IPS-NIHi7 (cell line): ENCODE measurements at regions not wholly inside any gene's neighbourhood (a gene's known extent, or its start where the extent isn't known, plus 50 kb on each side); places are given as distances from the start of the nearest gene placed in this dataset.

Experiments used
- DNase-seq: peaks from one replicate; pipeline ENCODE4 v3.0.0; 2012; ENCODE audit warnings: mixed read lengths; ENCODE audit errors: extremely low spot score

DNA sequence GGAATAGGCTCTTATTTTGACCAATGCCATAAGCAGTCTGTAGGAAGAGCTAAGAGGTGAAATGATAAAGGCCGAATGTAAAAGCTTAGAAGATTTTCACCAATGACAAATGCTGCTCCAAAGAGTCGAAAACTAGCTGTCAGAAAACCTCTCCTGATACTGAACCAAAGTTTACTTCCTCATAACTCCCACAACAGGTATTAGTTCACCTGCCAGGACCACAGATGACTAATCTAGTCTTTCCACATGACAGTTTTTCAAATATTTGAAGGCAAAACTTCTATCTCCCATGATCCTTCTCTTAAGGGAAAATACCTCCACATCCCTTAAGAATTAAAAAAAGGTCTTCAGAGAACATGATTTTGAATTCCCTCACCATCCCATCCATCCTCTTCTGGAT is 473.2 kb upstream of the SPHKAP start:
- no peak for DNase-seq

DNA sequence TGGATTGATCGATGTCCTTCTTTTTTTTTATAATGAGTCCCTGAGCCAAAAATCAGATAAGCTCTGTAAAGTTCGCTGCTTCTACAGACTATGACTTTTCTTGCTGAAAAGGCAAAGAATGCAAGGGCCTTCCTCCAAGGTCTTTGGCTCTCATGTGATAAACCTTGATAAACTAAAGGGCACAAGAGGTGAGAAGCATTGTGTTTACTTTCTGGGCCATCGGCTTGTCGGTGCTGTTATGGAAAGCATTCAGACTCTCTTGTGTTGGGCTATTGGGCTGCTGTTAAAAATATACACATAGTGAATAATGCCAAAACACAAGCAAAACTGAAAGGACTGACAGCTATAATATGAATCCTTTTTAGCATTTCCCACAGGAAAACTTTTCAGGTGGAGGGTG is 472.4 kb upstream of the SPHKAP start:
- DNase-seq: no peak

DNA sequence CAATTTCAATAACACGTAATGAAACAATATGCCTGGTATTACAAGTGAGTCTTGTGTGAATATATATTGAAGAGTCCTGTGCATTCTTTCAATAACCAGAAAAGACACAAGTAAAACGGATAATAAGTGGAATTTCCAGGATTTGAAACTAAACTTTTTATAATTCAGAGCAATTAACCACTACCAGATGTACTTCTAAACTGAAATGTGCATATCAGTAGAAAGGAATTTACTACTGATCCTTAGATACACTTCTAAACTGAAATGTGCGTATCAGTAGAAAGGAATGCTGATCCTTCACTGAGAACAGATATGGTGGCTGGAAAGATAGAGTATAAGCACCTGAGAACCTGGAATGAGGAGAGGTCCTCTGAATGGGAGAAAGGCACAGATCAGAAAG is 470.9 kb upstream of the SPHKAP start:
- DNase-seq: no peak

DNA sequence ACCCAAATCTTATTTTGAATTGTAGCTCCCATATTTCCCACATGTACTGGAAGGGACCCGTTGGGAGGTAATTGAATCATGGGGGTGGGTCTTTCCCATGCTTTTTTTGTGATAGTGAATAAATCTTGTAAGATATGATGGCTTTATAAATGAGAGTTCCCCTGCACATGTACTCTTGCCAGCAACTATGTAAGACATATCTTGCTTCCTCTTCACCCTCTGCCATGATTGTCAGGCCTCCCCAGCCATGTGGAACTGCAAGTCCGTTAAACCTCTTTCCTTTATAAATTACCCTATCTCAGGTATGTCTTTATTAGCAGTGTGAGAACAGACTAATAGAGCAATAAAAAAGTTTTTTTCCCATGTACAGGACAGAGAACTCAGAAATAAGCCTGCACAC is 468.4 kb upstream of the SPHKAP start:
- no peak for DNase-seq

DNA sequence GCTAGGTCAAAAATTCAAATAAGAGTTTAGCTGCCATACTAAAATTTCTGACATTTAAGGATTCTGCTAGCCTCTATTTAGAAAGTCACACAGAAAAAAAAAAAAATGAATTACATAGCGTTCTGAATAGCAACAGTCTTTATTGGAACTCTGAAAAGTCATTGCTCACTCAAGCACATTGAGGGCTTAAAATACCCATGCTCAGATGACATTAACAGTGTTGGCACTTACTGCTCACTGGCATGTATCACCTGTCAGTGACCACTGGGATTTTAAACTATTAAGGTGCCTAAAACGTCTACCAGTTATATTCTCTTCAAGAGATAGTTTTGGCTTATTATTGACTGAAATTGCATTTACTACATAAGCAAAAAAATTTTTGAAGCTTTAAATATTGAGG is 468.0 kb upstream of the SPHKAP start:
- DNase-seq: no peak

DNA sequence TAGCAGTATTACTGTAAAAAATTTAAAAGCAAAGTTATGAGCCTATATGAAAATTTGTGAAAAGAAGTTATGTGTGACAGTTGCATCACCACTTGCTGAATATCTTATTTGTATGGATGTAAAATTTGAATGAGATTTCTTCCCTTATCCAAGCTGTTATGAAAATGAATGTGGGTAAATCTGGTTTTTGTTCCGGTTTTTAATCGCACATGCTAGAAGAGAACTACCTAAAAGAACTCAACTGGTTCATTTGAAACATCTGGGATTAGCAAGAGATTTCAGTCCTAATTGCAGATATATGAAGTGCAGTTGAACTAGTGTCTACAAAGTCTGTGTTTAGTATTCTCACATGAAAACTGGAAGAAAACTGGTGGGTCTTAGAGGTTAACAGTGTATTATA is 467.1 kb upstream of the SPHKAP start:
- no peak for DNase-seq

DNA sequence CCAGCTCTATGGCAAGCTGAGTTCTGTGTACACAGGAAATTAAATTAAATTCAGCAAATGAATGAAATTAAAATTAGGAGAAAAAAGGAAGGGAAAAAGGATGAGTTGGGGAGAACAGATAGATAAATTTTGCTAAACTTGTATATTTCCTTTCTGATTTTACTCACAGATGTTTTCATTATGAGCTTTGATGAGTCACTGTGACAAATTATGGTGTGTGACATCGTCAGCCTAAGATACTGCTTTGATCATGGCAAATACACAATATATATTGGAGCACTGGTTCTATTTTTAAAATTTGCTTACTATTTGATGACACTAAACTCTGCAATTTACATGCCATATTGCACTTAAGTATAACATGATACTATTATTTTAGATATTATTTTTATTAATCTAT is 464.6 kb upstream of the SPHKAP start:
- no peak for DNase-seq

DNA sequence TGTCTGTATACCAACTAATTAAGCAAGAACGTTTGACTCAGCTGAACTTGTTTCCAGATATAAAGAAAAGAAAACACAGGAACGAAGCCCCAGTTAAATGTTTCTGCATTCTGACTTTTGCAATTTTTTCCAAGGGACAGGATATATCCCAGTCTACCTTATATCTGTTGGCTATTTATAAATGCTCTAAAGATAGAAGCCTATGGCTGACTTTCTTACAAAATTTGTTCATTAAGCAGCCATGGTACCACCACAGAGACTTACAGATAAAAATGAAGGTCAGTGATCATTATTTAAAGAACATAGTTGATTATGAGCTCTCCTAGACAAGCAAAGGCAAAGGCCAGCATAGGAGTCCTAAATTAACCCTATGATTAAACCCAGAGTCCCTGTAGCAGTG is 462.7 kb upstream of the SPHKAP start:
- DNase-seq: no peak

DNA sequence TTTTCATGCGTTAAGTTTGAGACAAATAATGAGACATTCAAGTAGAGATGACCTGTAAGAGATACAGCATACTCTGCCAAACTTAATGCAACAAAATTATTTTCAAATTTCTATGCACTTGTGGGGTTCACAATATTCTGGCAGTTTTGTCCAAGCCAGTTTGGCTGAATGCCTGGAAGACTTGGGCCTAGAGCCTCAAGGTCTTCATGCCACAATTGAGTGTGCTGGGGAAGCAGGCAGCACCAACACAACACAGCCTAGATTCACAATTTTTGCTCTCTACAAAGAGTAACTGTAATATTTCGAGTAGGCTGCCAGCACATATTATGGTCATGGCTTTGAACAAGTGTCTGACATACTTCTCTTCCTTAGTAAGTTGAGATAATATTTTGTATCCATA is 461.4 kb upstream of the SPHKAP start:
- DNase-seq: no peak

DNA sequence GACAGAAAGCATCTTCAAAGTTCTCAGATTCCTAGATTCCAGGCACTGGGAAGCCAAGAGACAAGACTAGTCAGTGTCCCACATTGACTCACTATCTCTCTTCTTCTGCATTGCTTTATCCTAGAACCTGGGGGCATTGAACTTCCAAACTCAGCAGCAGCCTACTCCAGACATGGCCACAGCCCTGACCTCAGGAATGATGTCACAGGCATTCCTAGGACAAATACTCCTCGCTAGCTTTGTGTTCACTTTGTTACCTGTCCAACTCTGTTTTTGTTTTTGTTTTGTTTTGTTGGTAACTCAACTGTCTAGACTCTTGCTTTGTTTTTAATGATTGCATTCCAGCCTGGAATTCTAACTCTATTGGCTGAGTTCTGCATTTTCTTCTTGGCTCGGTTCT is 449.3 kb upstream of the SPHKAP start:
- DNase-seq: no peak

DNA sequence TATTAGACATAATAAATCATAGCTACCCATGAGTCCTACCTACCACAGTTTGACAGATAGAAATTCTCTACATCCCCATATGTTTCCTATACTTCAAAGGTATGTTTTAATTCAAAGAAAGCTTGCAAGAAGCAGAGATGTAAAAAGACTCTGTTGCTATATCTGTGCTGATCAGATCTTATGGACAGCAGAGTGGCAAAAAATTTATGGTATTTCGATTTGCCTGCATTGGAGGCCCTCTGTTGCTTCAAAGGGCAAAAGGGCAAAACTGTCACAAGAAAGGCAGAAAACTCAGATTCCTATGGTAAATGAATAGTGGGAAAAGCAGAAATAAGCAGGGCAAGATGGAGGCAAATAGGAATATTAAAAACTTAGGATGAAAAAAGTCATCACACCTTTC is 447.8 kb upstream of the SPHKAP start:
- no peak for DNase-seq

DNA sequence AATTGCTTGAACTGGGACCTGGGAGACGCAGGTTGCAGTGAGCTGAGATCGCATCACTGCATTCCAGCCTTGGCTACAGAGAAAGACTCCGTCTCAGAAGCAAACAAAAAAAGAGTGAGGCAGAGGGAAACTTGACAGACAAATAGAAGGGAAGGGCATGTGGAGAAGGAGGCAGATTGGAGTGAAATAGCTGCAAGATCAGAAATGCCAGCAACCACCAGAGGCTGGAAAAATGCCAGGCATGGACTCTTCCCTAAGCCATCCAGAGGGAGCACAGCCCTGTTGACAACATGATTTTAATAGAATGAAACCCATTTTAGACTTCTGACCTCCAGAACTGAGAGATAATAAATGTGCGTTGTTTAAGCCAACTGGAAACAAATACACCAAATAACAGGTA is 447.2 kb upstream of the SPHKAP start:
- no peak for DNase-seq

DNA sequence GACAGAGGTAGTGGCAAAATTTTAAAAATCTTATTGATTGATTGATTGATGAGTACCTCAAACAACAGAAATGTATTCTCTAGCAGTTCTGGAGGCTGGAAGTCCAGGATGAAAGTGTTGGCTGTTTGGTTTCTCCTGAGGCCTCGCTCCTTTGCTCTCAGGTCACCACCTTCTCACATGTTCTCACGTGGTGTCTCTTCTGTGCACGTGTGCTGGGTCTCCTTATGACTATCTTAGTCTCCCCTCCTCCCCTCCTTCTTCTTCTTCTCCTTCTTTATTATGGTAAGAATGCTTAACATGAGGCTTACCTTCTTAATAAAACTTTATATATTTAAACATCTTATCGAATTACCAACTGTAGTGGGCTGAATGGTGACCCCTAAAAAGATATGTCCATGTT is 446.0 kb upstream of the SPHKAP start:
- no peak for DNase-seq

DNA sequence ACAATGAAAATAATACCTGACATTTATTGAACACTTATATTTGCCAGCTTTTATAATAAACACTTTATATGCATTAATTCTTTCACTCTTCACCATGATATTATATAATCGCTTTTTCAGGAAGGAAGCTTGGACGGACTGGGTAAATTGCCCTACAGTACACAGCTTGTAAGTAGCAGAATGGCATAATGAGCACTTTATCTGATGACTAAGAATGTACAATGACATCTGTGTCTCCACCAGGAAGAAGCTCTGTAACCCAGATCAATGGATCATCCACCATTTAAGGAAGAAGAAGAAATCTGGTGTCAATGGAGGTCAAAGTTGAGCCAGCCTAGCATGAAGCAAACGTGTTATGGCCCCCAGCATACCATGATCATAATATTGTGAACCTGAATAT is 444.0 kb upstream of the SPHKAP start:
- no peak for DNase-seq

DNA sequence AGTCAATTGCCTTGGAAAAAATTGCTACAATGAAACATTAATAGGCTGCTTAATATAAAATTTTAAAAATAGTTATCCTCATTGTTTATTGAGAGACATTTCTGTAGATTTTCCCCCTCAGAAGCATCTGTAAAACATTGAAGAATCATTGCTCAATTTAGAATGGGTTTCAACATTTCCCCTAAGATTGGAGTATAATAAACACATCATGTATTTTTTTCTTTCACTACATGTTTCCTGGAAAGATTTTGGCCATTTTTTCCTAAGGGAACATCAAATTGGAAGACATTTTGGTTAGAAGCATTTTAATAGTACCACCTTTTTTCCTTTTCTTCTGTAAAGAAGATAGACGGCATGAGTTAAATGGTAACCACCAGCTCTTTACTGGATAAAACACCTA is 443.2 kb upstream of the SPHKAP start:
- DNase-seq: no peak

DNA sequence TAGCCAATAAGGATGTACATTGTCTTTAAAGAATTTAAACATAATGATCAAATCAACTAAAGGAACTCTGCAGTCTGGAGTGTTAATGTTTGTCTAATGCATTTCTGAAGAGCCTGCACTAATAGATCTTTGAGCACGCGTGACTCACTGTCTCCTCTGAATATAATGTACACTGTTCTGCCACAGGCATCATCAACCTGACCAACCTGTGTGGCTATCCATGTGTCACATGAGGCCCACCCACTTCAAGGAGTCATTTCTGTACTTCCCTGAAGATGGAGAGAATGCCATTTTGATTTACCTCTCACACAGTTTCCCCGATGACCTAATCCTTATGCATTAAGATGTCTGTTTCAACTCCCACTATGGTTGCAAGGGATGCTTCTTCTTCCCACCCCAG is 434.0 kb upstream of the SPHKAP start:
- DNase-seq: no peak

DNA sequence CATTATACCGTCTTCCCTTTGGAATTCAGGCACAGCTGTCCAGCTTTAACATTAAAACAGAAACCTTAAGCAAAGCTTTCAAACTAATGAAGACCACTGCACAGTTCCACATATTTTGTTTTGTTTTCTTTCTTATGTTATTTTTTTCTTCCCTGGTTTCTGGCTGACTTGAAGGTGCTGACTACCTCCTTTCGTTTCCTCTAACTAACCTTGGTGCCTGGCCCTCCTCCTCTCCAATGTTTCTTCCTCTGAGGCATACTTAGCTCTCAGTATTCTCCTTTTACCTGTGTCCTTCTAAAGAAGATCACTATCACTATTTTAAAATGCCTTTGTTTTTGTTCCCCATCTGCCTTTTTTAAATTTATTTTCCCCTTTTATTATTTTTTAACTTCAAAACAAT is 433.3 kb upstream of the SPHKAP start:
- no peak for DNase-seq

DNA sequence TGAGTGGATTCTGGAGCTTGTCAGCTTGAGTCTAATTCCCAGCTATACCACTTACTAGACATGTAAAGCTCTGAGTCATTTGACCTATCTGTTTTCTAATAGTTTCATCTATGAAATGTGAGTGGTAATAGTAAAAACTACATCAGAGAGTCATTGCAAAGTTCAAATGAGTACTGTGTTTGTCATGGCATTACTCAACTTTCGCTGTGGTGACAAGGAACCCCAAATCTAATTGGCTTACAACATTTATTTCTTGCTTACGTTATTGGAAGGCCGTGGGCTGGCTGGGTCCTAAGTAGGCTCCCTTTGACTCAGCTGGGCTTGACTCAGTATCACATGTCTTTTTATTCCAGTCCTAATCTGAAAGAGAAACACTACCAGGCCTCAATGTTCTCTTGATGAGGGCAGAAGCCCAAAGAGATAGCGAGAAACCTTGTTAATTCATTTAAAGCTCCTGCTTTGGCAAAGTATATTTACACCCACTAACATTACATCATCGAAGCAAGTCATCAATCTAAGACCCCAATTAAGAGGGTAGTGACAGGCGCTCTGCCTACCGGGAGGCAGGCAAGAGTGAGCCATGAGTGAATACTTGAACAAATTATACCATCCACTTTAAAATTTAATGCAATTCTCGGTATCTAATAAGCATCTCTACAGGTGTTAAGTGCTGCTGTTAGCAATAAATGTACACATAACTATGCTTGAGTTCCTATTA is 431.8 kb upstream of the SPHKAP start:
- DNase-seq: no peak

DNA sequence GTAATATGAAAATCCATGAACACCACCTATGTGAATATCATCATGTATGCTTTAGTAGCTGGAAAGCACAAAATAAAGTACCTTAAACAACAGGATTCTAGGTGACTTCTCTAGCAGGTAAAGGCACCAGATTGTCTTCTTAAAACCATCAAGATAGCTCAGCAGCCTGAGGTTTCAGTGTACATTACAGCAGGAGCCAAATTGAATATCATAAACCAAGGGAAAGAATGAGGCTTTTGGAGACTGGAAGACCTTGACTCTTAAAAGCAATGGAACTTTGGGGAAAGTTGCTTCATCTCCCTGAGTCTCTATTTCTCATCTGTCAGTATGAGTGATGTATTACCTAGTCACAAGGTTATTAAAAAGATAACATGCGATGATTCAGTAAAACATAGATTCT is 429.7 kb upstream of the SPHKAP start:
- no peak for DNase-seq

DNA sequence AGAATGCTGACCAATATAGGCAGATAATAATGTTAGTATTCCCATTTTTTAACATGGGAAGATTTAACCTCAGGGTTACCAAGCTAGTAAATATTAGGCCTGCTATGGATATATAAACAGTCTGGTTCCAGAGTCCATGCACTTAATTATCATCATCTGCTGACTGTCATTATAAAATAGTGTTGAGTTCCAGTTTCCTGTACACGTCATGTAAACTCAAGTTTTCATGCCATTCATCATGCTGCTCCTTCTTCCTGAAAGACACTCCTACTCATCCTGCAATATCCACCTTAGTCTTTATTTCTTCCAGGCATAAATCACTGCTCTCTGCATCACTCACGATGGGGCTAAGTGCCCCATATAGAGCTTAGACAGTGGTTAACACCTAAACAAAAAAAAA is 420.8 kb upstream of the SPHKAP start:
- DNase-seq: no peak

DNA sequence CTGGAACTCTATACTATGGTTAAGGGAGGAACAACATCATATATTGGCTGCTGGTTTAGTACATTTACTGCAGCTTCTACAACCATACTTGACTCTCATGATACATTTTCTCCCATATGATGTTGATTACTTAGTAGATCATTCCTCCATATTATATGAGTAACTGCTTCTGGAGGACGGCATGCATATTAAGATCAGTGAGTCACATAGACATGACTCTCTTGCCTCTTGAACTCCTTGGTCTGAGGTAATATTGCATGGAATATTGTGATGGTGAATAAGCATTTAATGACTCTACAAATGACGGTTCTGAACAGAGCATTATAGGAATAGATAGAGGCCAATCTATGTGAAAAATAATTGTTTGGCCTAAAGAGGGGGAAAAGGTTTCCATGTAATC is 418.8 kb upstream of the SPHKAP start:
- DNase-seq: no peak

DNA sequence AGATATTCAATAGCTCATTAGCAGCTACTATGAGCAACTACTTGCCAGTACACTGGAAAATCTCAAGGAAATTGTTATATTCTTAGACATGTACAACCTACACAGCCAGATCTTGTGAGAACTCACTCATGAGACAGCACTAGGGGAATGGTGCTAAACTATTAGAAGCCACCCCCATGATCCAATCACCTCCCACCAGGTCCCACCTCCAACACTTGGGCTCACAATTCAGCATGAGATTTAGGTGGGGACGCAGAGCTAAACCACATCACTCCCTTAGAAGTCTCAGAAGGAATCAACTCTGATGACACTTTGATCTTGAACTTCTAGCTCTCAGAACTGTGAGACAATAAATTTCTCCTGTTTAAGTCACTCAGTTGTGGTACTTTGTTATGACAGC is 418.3 kb upstream of the SPHKAP start:
- no peak for DNase-seq

DNA sequence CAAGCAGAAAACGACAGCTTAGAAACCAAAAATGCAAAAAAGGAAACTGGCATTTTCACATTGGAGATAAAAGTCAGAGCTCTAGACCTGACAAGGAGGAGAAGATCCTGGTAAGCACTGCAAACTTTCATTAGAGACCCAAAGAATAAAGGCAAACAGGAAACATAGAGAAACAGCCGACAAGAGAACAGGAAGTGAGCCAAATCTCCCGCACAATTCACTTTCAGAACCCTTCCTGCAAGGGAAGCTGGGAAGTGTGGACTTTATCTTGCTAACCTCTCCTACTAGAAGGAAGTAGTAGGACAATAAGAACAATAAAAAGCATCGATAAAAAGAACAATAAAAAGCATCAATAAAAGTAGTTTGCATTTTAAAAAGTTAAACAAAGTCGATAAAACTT is 417.8 kb upstream of the SPHKAP start:
- DNase-seq: no peak

DNA sequence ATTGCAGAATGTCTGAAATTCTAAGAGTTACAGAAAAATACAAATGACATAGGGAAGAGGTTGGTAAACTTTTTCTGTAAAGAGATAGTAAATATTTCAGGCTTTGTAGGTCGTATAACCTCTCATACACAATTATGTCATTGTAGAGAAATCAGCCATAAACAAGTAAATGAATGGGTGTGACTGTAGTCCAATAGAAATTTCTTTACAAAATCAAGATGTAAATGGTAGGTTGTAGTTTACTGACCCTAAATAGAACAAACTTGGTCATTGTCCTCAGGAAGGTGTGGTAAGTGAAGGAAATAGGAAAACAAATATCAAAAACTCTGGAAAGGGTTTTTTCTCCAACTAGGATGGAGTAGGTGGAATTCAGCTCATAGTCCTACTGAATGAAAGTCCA is 415.5 kb upstream of the SPHKAP start:
- no peak for DNase-seq

DNA sequence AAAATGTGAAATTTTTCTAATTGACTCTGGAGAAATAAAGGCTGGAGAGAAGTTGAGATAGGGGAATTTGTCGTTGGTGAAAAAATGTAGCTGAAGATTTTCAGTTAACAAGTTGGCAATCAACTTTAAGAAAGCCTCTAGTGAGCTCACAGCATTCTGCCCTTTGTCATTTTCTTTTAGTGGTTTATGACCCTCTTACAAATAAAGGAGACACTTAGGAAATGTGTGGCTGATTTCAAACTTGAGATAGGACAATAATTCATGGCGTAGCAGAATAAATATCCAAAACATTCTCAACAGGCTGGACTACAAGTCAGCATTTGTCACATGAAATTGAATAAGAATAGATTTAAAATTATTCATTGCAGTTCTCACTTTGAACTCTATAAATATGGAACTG is 412.5 kb upstream of the SPHKAP start:
- no peak for DNase-seq
